ENCODE measurements at regions not wholly inside any gene's neighbourhood (a gene's known extent, or its start where the extent isn't known, plus 50 kb on each side); places are given as distances from the start of the nearest gene placed in this dataset.

GRCh38 chr14:55514819-55515490, 65.1 kb upstream of the KTN1 start:
- TF ChIP-seq, protein P1, sequence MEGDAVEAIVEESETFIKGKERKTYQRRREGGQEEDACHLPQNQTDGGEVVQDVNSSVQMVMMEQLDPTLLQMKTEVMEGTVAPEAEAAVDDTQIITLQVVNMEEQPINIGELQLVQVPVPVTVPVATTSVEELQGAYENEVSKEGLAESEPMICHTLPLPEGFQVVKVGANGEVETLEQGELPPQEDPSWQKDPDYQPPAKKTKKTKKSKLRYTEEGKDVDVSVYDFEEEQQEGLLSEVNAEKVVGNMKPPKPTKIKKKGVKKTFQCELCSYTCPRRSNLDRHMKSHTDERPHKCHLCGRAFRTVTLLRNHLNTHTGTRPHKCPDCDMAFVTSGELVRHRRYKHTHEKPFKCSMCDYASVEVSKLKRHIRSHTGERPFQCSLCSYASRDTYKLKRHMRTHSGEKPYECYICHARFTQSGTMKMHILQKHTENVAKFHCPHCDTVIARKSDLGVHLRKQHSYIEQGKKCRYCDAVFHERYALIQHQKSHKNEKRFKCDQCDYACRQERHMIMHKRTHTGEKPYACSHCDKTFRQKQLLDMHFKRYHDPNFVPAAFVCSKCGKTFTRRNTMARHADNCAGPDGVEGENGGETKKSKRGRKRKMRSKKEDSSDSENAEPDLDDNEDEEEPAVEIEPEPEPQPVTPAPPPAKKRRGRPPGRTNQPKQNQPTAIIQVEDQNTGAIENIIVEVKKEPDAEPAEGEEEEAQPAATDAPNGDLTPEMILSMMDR (IDR thresholded peaks at IDR 0.05) = no peak
- no peak for TF ChIP-seq ZFX (IDR thresholded peaks at IDR 0.05; ENCODE audit: borderline replicate concordance)
- H3K27ac ChIP-seq = no peak overlapping the region

DNA sequence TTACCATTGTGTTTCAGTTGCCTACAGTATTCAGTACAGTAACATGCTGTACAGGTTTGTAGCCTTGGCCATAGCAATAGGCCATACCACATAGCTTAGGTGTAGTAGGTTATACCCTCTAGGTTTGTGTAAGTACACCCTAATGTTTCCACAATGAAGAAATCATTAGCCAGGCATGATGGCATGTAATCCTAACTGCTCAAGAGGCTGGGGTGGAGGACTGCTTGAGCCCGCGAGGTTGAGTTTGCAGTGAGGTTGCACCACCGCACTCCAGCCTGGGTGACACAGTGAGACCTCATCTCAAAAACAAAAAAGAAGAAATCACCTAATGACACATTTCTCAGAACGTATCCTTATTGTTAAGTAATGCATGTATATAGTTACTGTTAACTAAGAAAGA, 63.2 kb upstream of the KTN1 start:
- H3K27ac ChIP-seq = no peak overlapping the region
- no peak for TF ChIP-seq ZFX (IDR thresholded peaks at IDR 0.05; ENCODE audit: borderline replicate concordance)
- TF ChIP-seq, protein P1 (IDR thresholded peaks at IDR 0.05) = no peak

- TF ChIP-seq, protein P1 (IDR thresholded peaks at IDR 0.05) = no peak
- no peak for TF ChIP-seq ZFX (IDR thresholded peaks at IDR 0.05; ENCODE audit: borderline replicate concordance)
- no peak overlapping the region for H3K27ac ChIP-seq
These were observed 61.6 kb upstream of the KTN1 start for GRCh38 chr14:55518391-55518790.

DNA sequence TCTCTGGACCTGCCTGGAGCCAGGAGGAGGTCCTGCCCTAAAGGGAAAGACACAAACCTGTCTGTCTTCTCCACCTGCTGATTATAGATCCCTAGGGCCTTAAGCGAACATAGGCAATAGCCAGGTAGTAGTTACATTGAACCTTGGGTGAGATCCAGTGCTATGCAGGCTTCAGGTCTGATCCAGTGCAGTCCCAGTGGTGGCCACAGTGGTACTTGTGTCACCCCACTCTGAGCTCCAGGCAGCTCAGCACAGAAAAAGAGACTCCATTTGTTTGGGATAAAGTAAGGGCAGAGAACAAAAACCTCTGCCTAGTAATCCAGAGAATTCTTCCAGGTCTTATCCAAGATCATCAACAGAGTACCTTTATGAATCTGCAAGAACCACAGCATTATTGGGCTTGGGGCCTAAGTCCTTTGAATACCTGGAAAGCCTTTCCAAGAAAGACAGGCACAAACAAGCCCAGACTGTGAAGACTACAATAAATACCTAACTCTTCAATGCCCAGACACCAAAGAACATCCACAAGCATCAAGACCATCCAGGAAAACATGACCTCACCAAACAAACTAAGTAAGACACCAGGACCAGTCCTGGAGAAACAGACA, 60.4 kb upstream of the KTN1 start:
- TF ChIP-seq, protein P1 (IDR thresholded peaks at IDR 0.05) = no peak
- no peak for TF ChIP-seq ZFX (IDR thresholded peaks at IDR 0.05; ENCODE audit: borderline replicate concordance)
- no peak overlapping the region for H3K27ac ChIP-seq

DNA sequence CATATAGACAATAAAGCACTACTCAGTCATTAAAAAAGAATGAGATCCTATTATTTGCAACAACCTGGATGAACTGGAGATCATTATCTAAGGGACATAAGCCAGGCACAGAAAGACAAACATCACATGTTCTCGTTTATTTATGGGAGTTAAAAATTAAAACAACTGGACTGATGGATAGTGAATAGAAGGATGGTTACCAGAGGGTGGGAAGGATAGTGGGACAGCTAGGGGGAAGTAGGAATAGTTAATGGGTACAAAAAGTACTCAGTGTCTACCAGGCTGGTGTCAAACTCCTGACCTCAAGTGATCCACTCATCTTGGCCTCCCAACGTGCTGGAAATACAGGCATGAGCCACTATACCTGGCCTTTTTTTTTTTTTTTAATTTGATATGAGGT, 56.7 kb upstream of the KTN1 start:
- no peak for TF ChIP-seq ZFX (IDR thresholded peaks at IDR 0.05; ENCODE audit: borderline replicate concordance)
- TF ChIP-seq, protein P1 (IDR thresholded peaks at IDR 0.05) = no peak
- peak overlapping the region; percentile 43 for H3K27ac ChIP-seq
